Effector CD8-positive, alpha-beta T cell (primary cell): ENCODE measurements at regions not wholly inside any gene's neighbourhood (a gene's known extent, or its start where the extent isn't known, plus 50 kb on each side); places are given as distances from the start of the nearest gene placed in this dataset.

Experiments used
- DNase-seq: peaks from one replicate; lab custom pipeline; 2025; lab: John Stamatoyannopoulos, UW

DNA sequence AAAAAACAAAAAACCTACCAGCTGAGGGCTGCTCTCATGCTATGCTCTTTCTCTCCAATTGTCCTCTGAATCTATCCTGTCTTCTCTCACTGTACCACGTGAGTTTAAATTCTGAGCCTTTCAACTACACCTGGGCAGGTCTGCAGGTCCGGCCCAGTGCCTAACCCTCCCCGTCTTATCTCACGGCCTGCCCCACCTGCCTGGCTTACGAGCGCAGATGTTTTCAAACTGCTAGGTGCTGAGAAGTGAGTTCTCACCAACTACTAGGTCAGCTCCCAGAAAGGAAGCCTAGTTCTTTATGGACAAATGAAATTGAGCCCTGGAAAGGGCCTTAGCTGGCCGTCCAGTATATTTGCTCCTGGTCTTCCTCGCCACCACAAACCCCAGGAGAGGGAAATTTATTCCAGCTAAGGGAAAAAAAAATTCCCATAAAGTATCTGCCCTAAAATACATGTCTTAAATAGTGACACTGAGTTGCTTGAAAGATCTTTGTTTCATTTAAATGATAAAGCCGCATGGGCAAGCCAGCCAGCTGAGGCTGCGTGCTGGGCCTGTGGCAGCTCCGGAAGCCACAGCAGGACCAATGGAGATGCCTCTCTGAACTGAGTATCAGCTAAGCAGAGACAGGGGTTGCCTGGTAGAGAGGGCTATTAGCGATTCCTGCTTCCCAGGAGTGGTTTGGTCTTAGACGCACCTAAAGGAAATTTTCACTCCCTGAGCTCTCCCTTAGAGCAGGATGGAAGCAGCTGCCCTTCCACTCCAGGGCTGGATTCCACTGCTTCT lies 92.5 kb upstream of the NCK2 start:
- DNase-seq = no peak

DNA sequence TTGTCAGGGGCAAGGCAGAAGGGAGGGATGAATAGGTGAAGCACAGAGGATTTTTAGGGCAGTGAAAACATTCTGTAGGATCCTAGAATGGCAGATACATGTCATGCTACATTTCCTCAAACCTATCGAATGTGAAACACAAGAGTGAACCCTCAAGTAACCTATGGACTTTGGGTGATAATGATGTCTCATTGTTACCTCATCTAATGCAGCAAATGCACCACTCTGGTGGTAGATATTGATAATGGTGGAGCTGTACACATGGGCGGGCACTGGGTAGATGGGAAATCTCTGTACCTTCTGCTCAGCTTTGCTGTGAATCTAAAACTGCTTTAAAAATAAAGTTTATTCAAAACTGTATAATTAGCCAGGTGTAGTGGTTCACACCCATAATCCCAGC lies 95.2 kb upstream of the NCK2 start:
- DNase-seq = no peak

DNA sequence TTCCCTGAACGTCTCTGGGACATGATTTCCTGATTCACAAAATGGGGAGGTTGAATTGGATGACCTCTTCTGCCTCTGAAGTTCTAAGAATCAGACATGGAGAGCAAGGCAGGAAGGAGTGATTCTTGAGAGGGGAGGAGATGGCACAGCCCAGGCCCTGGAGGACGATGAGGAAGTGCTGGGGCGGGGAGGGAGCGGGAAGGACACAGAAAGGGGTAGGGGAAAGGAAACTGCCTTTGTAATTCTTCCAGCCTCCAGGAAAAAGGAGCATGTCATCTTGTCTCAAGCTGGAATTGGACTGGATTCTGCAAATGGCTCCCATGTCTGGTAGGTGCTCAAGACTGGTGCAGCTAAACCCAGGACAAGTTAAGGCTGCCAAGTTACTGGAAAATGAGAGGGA lies 97.0 kb upstream of the NCK2 start:
- no peak for DNase-seq

DNA sequence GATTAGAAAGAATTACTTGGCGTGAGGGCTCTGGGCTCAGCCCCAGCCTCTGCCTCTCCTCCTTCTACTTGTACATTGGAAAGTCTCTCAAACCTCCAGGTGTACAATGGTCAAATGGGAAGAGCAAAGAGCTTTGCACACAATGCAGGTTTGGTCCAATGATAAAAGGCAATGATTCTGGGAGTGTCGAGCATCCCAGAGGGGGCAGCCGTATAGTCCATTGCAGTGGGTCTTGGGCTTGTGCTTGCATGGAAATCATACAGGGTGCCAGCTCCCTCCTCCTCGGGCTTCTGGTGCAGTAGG lies 98.0 kb upstream of the NCK2 start:
- no peak for DNase-seq

DNA sequence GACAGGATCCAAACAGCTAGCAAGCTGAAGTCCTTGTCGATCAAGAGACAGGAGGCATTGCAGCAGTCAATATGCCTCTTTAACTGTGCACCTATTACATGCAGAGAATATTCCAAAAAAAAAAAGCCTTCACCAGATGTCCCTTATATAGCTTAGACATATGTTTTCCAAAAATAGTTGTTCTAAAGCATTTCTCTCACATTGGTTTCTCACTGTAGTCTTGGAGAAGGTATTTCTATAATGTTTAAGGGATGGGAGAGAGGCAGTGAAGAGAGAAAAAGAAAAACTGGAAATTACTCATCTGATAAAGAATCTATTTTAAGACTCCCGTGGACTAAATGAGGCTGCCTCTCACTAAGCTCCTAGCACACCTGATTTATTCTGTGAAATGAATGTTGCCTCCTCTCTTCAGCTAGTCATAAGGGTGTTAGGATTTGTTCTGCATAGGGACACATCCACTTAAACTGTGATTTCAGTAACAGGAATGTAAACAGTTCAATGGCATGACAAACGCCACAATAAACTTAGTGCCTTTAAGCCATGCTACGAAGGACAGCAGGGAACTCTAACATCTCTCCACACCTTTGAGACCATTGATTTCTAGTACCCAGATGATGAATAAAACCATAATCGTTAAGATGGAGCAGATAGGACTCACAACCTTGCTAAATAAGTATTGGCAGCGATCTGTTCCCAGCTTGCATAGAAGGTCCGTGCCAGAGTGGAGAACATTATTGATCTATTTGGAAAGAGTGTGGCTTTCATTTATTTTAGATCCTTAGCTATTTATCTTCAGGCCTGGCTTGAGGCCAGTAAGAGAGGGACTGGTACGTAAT lies 98.6 kb upstream of the NCK2 start:
- no peak for DNase-seq

DNA sequence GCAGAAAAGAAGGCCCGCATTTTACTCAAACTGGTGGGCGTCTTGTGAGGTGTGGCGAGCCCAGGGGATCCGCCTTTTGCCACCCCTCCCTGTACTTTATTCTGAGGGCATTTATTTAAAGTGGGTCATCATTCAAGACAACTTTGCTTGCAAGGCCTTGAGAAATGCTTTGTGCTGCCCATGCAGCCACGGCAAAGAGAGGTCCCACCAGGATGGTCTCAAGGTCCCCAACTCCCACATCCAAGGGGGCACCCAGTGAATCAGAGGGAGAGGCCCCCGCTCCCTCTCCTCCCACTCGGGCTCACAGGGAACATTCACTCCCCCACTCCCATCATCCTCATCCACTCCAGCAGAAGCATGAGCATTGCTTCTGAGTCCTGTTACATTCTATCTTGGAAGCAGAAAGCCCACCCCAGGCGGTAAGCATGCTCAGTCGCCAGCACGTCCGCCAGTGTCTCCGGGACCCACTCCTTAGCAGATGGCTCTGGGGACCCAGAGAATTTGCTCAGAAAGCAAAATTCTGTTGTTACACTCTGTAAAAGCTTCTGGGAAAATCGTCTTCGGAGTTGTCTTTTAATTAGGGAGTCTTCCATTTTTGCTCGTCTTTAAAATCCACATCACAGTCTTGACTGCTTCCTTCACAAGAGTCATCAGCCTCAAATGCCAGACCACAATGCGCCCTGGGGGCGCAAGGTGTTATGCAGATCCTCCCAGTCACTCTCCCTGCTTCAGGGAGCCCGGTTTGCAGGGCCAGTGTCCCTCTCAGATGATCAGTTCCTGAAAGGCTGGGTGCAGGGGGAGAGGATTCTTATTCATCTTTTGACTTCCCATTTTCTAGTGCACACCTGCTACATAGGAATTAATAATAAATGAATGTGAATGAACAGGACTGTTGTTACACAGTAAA lies 99.4 kb upstream of the NCK2 start:
- DNase-seq = no peak

DNA sequence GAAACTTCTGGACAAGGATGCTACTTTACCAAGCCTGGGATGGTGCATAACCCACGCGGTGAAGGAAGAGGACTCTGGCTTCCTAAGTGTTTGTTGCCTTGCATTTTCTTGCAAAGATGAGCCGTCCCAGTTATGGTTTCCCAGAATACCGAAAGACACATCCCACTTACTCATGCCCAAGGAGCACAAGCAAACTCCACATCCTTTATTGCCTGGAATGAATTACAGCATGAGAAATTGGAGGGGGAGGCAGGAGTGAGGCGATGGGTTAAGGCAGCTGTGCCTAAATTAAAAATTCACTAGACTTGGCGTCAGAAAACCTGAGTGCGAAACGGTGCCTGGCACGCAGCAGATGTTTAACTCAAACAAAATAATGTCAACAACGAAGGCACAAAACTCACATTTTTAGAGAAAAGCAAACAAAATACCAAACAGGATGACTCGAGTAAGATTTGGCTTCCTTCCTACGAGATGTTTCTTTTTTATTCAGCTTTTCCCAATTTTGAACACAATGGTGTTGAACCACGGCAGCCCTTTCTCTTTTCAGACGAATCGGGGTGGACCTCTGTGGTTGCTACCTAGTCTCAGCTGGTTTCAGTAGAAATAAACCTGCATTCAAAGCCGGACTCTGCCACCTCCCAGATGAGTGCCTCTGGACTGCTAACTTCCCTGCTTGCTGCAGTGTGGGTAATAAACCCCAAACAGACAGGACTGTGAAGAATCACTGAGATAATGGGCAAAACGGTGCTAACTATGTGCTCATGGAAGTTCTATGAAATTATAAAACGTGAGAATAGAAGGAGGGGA lies 100.3 kb upstream of the NCK2 start:
- DNase-seq = no peak

DNA sequence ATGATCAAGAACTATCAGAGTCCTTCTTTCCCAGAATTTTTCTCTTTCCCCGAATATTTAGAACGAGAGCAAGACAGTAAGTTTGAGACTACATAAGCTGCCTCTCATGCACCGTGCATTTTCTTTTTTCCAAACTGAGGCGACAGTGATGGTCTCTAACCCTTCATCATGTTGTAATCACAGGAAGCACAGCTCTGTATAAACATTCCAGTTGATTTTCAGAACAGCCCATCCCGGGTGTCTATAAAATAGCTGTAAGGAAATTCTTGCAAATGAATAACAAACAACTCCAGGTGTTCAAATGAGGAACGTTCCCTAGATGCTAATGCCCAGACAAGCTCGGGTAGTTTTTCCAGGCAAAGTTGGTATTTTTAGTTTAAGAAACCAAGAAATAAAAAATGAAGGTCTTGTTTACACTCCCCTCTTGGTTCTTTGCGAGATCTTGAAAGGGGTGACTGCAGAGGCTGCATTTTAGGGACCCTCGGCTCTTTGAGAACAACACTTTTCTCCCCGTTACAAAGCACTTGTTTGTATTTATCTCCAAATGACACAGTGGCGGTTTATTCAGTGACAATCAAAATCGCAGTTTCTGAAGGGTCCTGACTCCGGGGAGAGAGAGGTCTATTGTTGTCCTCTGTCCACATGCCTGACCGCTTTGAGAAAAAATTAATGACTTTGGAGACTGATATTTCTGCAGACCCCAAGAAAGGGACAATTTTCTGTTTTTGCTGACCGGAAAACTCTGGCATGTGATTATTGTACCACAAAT lies 101.1 kb upstream of the NCK2 start:
- no peak for DNase-seq

DNA sequence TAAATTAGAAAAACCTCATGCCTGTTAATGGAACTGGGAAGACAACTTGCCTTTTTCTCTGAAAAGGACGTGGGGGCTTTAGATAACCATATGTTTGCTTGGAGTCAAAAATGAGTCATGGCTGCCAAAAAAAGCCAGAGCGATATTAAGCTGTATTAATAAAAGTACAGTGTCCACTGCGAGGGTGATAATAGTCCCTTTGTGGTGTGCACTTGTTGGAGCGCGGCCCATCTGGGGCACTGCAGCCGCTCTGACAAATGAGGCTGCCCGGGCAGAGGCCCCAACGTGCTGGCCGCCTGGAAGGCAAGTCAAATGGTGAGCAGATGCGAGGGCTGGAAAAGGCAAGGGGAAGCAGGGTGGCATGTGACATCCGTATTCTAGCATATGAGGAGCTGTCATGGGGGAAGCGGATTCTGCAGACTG lies 103.3 kb upstream of the NCK2 start:
- no peak for DNase-seq

DNA sequence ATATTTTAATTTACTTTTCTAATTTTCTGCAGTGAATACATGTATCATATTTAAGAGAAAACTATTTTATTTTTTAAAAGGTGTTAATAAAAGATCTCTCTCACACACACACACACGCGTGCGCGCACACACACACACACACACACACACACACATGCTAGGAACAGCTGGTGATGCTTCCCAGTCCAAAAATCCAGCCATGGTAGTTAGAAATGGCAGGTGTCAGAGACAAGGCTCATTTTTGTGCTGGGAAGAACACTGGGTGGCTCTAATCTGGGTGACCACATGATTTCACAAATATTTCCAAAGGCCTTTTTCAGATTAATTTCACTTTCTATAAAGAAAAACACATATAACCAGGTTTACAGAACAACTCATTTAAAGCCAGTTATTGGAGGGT lies 104.5 kb upstream of the NCK2 start:
- no peak for DNase-seq

DNA sequence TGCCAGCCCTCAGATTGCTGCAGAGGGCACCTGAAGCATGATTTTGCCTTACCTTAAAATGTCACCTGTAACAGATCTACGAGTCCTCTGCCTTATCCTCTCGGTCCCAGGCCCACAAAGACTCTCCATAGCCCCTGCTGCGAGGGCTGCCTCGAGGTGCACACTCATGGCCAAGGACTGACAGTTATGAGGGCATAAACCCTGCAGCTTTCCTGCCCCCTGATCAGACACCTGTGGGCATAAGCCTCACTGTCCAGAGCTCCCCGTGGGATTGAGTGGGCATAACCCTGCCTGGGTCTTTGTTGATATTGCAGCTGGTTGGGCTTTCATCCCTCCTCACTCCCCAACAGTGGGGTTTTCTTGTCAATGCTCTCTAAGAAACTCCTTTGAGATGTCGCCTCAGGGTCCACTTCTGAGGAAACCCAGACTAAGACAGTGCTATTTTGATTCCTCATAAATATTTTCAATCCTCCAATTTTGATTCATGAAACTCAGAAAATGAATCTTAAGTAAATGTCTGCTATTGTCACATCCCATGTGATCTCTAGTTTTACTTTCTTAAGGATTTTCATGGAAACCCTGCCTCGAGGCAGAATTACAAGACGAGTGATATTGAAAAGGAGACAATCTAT lies 108.5 kb upstream of the NCK2 start:
- no peak for DNase-seq

DNA sequence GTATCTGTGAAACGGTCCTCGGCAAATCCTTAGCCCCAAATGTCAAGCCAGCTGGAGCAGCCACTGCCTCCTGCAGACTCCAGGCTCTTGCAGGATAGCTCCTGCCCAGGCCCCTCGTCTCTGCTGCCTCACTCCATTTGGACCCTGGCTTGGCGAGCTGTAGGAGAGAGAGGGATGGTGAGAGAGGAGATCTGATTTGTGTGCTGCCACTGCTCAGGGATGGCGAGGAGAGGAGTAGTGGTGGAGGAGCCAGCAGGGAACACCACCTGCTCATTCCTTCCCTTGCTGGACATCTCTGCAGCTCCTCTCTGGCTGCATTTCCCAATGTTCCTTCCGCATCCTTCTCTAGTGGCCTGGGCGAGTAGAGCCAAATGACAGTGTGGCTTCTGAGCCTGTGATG lies 109.1 kb upstream of the NCK2 start:
- DNase-seq = no peak

DNA sequence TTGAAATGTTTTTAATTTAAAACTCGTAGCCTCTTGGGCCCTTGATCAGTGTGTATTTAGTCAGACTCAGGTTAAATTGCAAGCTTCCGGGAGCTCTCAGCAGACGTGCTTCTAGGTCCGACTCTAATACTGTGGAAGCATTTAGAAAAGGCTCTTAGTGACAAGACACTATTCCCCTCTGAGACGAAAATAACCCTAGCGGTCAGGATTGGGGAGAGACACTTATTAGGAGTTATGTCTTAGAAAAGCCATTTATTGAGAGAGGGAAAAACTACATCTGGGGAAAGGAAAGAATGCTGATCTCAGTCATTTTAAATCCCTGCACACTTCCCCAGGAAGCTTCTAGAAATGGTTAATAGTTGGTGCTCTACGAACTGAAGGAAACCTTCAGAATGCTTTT lies 110.5 kb upstream of the NCK2 start:
- DNase-seq = no peak

DNA sequence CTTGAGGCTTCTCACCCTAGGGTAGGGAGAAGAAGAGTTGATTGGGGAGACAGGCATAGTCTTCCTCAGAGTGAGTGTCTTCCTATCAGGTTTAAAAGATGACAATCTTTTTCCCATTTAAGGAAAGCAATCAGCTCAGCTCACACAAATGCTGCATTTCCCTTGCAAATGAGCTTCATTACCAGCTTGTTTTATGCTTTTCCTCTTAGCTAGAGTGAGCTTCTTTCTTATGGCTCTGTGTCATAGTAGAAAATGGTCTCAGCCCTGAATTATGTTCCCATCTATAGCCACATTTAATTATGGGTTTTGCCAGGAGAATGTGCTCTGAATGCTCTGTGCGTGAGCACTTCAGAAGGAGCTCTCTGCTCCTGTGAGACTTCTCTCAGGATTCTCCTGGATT lies 112.8 kb upstream of the NCK2 start:
- no peak for DNase-seq

DNA sequence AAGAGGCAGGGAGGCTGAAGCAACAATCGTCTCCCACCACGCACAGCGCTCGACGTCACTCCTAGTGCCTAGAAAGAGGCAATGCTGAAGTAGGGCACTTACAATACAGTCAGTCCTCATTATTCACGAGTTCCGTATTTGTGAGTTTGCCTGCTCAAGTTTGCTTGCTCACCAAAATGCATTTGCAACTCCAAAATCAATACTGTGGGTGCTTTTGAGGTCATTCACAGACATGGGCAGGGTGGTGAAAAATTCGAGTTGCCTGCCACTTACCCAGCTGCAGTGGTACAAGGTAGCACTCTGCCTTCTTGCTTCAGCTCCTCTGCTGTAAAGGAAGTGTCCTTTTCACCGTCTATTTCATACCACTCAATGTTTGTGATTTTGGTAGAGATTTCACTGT lies 113.7 kb upstream of the NCK2 start:
- no peak for DNase-seq

DNA sequence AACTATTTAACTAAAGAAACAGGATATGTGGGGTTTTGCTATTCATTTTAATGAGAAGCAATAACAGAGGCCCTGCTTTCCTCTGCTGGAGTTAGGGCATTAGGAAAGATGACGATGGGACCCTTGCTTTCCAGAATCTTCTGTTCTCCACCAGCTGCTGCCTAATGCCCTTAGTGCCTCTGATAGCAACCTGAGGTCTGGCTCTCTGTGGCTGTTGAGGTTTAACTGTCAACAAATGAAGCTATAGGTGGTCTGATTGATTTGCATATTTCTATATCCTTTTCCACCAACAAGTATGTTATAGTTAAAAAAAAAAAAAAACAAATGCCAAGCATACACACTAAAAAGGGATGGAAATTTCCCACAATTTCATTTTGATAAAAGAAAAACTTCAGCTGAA lies 115.1 kb upstream of the NCK2 start:
- DNase-seq = no peak

DNA sequence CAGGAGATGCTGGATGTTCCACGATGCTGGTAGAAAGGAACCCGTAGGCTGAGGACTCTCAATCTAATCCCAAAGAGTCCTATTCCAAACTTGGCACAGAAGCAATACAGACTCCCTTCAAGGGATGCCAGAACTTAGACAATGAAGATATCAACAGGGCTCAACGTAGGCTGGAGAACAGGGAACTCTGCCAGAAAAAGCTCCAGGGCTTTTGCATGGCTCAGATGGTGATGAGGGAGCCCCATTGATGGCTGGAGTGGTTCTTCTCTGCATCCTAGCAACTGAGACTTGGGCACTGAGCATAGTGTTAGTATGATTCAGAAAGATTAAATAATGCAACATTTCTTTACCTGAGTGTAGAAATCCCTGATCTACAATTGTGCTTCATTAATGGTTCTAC lies 117.2 kb upstream of the NCK2 start:
- DNase-seq = no peak

DNA sequence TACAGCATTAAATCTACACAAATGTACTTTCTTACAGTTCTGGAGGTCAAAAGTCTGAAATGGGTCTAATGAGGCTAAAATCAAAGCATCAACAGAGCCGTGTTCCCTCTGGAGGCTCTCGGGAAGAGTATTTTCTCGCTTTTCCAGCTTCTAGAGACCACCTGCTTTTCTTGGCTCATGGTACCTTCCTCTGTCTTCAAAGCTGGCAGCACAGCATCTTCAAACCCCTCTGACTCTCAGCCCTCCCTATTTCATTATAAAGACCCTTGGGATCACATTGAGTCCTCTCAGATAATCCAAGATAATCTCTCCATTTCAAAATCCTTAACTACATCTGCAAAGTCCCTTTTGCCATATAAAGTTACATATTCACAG lies 117.8 kb upstream of the NCK2 start:
- DNase-seq = no peak

DNA sequence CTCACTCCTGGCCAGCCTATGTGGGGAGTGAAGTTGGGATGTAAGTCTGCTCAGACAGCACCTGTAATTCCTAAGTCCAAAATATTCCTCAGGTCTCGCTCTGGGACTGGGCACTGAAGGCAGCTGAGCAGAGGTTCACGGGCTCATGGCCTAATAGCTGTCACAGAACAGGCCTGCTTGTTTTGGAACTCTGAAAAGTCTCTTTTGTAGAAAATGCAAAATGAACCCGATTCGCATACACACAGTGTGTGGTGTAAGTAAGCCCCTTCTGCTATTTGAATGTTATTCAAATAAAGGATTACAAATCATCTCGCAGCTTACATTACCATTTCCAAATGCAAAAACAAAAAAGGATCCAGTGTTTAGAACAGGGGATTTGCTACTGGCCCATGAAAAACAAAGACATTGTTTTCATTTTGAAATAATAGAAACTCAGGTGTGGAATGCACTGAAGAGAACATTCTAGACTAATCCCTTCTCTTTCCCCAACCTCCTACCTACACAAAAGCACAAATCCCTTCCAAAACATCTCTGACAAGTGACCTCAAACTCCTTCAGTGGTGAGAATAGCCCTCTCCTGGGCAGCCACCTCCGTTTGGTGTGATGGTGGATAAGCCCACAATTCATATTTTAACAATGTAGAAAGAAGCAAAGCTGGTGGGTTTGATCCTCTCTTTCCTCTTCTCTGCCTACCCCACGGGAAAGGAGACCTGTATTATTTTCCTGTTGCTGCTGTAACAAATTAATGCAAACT lies 118.3 kb upstream of the NCK2 start:
- DNase-seq = no peak

DNA sequence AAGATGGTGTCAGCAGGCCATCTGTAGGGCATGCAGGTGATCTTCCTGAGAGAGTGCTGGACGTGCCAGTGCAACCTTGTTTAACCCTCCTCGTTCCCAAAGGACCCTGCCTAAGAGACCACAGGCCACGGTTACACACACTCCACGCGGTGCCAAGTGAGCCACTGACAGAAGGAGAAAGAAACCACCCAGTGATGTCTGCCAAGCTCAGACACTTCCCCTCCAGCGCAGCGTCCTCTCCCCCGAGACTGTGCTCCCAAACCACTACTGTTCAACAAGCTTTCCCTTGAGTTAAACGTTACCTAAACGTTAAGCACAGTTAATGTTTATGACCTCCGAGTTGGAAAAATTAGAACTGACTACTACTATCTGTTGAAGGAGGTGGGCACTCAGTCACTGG lies 119.1 kb upstream of the NCK2 start:
- no peak for DNase-seq
